ENCODE measurements at regions not wholly inside any gene's neighbourhood (a gene's known extent, or its start where the extent isn't known, plus 50 kb on each side); places are given as distances from the start of the nearest gene placed in this dataset.

DNA sequence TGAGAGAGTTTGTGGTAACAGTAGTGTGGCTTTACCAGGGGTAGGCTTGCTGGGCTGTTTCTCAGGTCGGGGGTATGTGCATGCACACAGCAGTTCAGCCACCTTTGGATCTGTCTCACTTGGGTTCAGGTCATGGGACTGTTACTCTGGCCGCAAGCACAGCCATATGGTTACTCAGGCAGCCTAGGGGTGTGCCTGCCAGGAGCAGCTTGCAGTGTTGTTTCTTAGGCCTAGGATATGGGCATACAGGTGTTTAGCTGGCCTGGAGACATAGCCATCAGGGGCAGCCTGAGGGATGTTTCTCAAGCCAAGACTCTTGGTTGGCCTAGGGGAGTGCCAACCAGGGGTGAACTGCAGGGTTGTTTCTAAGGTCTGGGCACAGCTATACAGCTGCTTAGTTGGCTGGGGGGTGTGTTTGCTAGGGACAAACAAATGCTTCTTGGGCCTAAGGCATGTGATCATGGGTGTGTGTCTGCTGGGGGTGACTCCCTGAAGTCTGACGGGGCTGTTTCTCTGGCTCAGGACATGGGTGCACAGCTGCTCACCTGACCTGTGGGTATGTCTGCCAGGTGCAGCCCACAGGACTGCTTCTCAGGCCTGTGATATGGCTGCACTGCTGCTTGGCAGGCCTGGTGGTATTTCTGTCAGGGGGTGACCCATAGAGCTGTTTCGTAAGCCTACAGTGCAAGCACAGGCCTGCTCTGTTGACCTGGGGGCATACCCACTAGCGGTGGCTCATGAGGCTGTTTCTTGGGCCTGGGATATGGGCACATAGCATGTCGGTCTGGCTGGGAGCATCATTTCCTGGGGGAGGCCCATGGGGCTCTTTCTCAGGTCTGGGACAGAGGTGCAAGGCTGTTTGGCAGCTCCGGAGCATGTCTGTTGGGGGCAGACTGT is 168.0 kb upstream of the THRB start:
- H3K9ac ChIP-seq (ENCODE audit: control insufficient read depth, extremely low read depth, insufficient read depth, low read length), result no peak overlapping the region
- H3K27me3 ChIP-seq (ENCODE audit: control insufficient read depth, extremely low read depth, insufficient read depth, low read length), result no peaks in the 10 kb centered on the region
- no peaks in the 10 kb centered on the region for H4K20me1 ChIP-seq (ENCODE audit: control insufficient read depth, extremely low read depth, insufficient read depth, low read length)
- no peaks in the 10 kb centered on the region for H3K36me3 ChIP-seq (ENCODE audit: control insufficient read depth in 2 of 2, extremely low read depth in 1 of 2, insufficient read depth in 2 of 2, low read length in 2 of 2)
- H3K9me1 ChIP-seq (ENCODE audit: control insufficient read depth, extremely low read depth, insufficient read depth, low read length), result no peaks in the 10 kb centered on the region
- no peak overlapping the region for H3K27ac ChIP-seq (ENCODE audit: control insufficient read depth, insufficient read depth, low read length)
- DNase-seq (ENCODE audit: low read depth, low spot score) (no peak), FAIRE-seq (no peak)
- dilution Hi-C loops (cut with MboI; ENCODE audit: extremely low pct_ligation_motif_present, low sequenced_read_pairs), result no loop called here
- H2AFZ ChIP-seq (ENCODE audit: control insufficient read depth, low read length), result no peak overlapping the region
- no peaks in the 10 kb centered on the region for H3K9me3 ChIP-seq (ENCODE audit: control insufficient read depth, low read depth, low read length)
- no peak overlapping the region for H3K4me3 ChIP-seq (ENCODE audit: control insufficient read depth in 2 of 3, extremely low read depth in 1 of 3, insufficient read depth in 2 of 3, low read depth in 1 of 3, low read length in 3 of 3)
- H3K4me2 ChIP-seq (ENCODE audit: control insufficient read depth, extremely low read depth, insufficient read depth, low read depth, low read length), result no peak overlapping the region
- no peaks in the 10 kb centered on the region for H3K4me1 ChIP-seq (ENCODE audit: control insufficient read depth, extremely low read depth, insufficient read depth, low read length)
- TF ChIP-seq EZH2 (IDR thresholded peaks at IDR 0.05; ENCODE audit: low read length), result no peak
- TF ChIP-seq, protein P1, sequence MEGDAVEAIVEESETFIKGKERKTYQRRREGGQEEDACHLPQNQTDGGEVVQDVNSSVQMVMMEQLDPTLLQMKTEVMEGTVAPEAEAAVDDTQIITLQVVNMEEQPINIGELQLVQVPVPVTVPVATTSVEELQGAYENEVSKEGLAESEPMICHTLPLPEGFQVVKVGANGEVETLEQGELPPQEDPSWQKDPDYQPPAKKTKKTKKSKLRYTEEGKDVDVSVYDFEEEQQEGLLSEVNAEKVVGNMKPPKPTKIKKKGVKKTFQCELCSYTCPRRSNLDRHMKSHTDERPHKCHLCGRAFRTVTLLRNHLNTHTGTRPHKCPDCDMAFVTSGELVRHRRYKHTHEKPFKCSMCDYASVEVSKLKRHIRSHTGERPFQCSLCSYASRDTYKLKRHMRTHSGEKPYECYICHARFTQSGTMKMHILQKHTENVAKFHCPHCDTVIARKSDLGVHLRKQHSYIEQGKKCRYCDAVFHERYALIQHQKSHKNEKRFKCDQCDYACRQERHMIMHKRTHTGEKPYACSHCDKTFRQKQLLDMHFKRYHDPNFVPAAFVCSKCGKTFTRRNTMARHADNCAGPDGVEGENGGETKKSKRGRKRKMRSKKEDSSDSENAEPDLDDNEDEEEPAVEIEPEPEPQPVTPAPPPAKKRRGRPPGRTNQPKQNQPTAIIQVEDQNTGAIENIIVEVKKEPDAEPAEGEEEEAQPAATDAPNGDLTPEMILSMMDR (optimal IDR thresholded peaks at IDR 0.05 in 1 of 3, IDR thresholded peaks at IDR 0.05 in 1 of 3, conservative IDR thresholded peaks at IDR 0.05 in 1 of 3; ENCODE audit: extremely low read depth in 1 of 3, insufficient read depth in 2 of 3, low read length in 3 of 3), result no peak
- no peaks in the 10 kb centered on the region for H3K79me2 ChIP-seq (ENCODE audit: control insufficient read depth, insufficient read depth, low read length)

DNA sequence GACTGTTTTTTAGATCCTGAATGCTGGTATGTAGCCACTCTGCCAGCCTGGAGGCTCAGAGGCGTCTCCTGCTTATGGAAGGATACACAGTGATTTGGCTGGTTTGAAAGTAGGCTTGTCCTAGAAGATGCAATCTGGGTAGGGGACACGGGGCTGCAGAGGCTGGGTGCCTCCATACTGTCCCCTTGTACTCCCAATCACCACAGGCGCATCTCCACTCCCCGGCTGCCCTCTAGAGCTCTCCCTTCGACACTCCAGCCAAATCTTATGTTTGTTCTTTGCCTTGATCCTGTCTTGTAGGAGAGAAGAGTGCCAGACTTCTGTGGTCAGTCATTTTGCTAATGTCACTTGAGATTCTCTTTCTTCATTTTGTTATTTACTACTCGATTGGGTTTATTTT is 168.8 kb upstream of the THRB start:
- Histone ChIP-seq H3K9ac (ENCODE audit: control insufficient read depth, extremely low read depth, insufficient read depth, low read length) (no peak overlapping the region), H3K36me3 (ENCODE audit: control insufficient read depth in 2 of 2, extremely low read depth in 1 of 2, insufficient read depth in 2 of 2, low read length in 2 of 2) (no peaks in the 10 kb centered on the region), H3K9me1 (ENCODE audit: control insufficient read depth, extremely low read depth, insufficient read depth, low read length) (no peaks in the 10 kb centered on the region), H3K27ac (ENCODE audit: control insufficient read depth, insufficient read depth, low read length) (no peak overlapping the region), H3K27me3 (ENCODE audit: control insufficient read depth, extremely low read depth, insufficient read depth, low read length) (no peaks in the 10 kb centered on the region), H2AFZ (ENCODE audit: control insufficient read depth, low read length) (no peak overlapping the region), H3K4me2 (ENCODE audit: control insufficient read depth, extremely low read depth, insufficient read depth, low read depth, low read length) (no peak overlapping the region), H3K79me2 (ENCODE audit: control insufficient read depth, insufficient read depth, low read length) (no peaks in the 10 kb centered on the region), H3K9me3 (ENCODE audit: control insufficient read depth, low read depth, low read length) (no peaks in the 10 kb centered on the region), H3K4me1 (ENCODE audit: control insufficient read depth, extremely low read depth, insufficient read depth, low read length) (no peaks in the 10 kb centered on the region), H3K4me3 (ENCODE audit: control insufficient read depth in 2 of 3, extremely low read depth in 1 of 3, insufficient read depth in 2 of 3, low read depth in 1 of 3, low read length in 3 of 3) (no peak overlapping the region), H4K20me1 (ENCODE audit: control insufficient read depth, extremely low read depth, insufficient read depth, low read length) (no peaks in the 10 kb centered on the region)
- no peak for TF ChIP-seq EZH2 (IDR thresholded peaks at IDR 0.05; ENCODE audit: low read length)
- TF ChIP-seq, protein P1 (optimal IDR thresholded peaks at IDR 0.05 in 1 of 3, IDR thresholded peaks at IDR 0.05 in 1 of 3, conservative IDR thresholded peaks at IDR 0.05 in 1 of 3; ENCODE audit: extremely low read depth in 1 of 3, insufficient read depth in 2 of 3, low read length in 3 of 3), result no peak
- dilution Hi-C loops (cut with MboI; ENCODE audit: extremely low pct_ligation_motif_present, low sequenced_read_pairs), result no loop called here
- no peak for DNase-seq (ENCODE audit: low read depth, low spot score)
- FAIRE-seq, result no peak
